Tibial nerve (tissue), 4 donors: ENCODE measurements at regions not wholly inside any gene's neighbourhood (a gene's known extent, or its start where the extent isn't known, plus 50 kb on each side); places are given as distances from the start of the nearest gene placed in this dataset.
A peak's percentile ranks its signal among the peaks of the same experiment; 100 is the strongest.

Source experiments
- DNase-seq, 2 donors: peaks; one replicate each; pipeline ENCODE4 v3.0.0-alpha.2; 2019; ENCODE audit warnings: low spot score in 2 of 2
- H3K27ac ChIP-seq, 4 donors: fragments of 200-600 bp; sonication (generic) in 3 of 4; one replicate each; pipeline ENCODE4 v1.5.1; 2017 to 2019; ENCODE audit warnings: mild to moderate bottlenecking in 1 of 4
- H3K27me3 ChIP-seq, 2 donors: fragments of 200-600 bp; sonication (generic) in 1 of 2; one replicate each; pipeline versions ENCODE4 v1.5.1 to v1.6.0; 2017 to 2019
- H3K36me3 ChIP-seq, 3 donors: fragments of 200-600 bp; sonication (generic); one replicate each; pipeline ENCODE4 v1.5.1; 2018 to 2019
- H3K4me1 ChIP-seq, 4 donors: fragments of 200-600 bp; sonication (generic) in 3 of 4; one replicate each; pipeline ENCODE4 v1.5.1; 2017 to 2019
- H3K4me3 ChIP-seq, 4 donors: fragments of 200-600 bp; sonication (generic) in 3 of 4; one replicate each; pipeline ENCODE4 v1.5.1; 2017 to 2019; ENCODE audit warnings: mild to moderate bottlenecking in 1 of 4, moderate library complexity in 1 of 4
- H3K9me3 ChIP-seq, 4 donors: fragments of 200-600 bp; sonication (generic) in 3 of 4; one replicate each; pipeline ENCODE4 v1.5.1; 2017 to 2019
- EP300 ChIP-seq, 2 donors: sonication (generic); formaldehyde crosslinking; IDR thresholded peaks; one replicate each; pipeline ENCODE4 v1.6.1; 2017; ENCODE audit warnings: antibody characterized with exemption in 2 of 2, mild to moderate bottlenecking in 1 of 2
- POLR2A ChIP-seq, 2 donors: fragments of 450-650 bp; IDR thresholded peaks; one replicate each; pipeline ENCODE4 v1.6.1; 2017; ENCODE audit warnings: antibody characterized with exemption in 2 of 2, mild to moderate bottlenecking in 2 of 2, moderate library complexity in 2 of 2
- WGBS, 2 donors: methylation state at CpG; one replicate each; pipeline ENCODE4 v1.1.5; 2018; 5-methylcytosine and 5-hydroxymethylcytosine counted together
- TF ChIP-seq, protein P1 (sequence below), 5 experiments: fragments of 200-600 bp in 3 of 5; fragments of 450-650 bp in 2 of 5; sonication (generic) in 3 of 5; IDR thresholded peaks; one replicate each; pipeline ENCODE4 v1.5.1; 2016 to 2019; ENCODE audit warnings: antibody characterized with exemption in 5 of 5, mild to moderate bottlenecking in 3 of 5, moderate library complexity in 2 of 5

DNA sequence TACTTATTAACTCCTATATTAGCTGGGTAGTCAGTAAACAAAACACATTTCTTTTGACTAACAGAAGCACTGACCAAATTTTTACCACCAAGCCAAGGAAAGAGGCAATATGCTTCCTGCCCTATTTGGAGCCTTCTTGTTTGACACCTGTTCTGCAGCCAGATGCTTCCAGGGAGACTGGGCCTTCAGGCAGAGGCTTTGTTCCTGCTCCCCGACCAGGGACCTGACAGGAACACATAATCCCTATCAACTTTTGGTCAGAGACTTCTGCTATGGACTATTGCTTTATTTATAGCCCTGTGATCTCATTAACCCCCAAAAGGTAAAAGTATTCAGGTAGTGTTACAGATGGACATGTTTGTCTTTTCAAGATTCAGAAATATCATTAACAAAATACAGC lies 541.3 kb downstream of the NTRK3 start:
- TF ChIP-seq POLR2A (IDR thresholded peaks at IDR 0.05) = no peak
- 75 to 82% methylated on average over 1 of the region's 1 CpG for WGBS, 2 donors

DNA sequence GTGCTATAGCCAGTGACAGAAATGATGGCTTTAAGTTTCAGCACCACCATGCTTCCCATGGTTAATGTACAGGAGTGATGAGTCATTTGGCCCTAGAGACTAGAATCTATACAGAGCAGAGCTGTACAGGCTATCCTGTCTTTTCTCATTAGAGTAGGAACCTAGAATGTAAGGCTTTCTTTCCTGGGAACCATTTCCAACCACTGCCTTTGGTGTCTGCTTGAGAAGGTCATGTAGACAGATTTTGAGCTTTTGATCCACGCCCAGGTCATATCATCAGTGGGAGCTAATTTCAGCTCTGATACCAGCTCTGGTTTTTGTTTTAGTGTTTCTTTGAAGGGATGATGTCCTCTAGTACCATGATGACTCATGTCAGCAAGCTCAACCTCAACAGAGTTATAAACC lies 543.1 kb downstream of the NTRK3 start:
- Histone ChIP-seq H3K27me3 (no peaks in the 10 kb centered on the region), H3K4me1 (peaks cover 0 to 6% (median 0%) of the 10 kb centered on the region in 4 donors), H3K36me3 (no peaks in the 10 kb centered on the region), H3K9me3 (no peaks in the 10 kb centered on the region), H3K27ac (no peak overlapping the region), H3K4me3 (no peak overlapping the region)
- no peak for DNase-seq
- TF ChIP-seq POLR2A (IDR thresholded peaks at IDR 0.05) (no peak), EP300 (IDR thresholded peaks at IDR 0.05) (no peak)
- TF ChIP-seq, protein P1, sequence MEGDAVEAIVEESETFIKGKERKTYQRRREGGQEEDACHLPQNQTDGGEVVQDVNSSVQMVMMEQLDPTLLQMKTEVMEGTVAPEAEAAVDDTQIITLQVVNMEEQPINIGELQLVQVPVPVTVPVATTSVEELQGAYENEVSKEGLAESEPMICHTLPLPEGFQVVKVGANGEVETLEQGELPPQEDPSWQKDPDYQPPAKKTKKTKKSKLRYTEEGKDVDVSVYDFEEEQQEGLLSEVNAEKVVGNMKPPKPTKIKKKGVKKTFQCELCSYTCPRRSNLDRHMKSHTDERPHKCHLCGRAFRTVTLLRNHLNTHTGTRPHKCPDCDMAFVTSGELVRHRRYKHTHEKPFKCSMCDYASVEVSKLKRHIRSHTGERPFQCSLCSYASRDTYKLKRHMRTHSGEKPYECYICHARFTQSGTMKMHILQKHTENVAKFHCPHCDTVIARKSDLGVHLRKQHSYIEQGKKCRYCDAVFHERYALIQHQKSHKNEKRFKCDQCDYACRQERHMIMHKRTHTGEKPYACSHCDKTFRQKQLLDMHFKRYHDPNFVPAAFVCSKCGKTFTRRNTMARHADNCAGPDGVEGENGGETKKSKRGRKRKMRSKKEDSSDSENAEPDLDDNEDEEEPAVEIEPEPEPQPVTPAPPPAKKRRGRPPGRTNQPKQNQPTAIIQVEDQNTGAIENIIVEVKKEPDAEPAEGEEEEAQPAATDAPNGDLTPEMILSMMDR (IDR thresholded peaks at IDR 0.05) = no peak
- WGBS, 2 donors = 88% methylated on average over 1 of the region's 1 CpG

More for the DNA sequence above, 541.3 kb downstream of the NTRK3 start:
- H3K27me3 ChIP-seq = no peaks in the 10 kb centered on the region
- H3K27ac ChIP-seq = no peak overlapping the region
- H3K4me1 ChIP-seq = peaks cover 0 to 1% (median 0%) of the 10 kb centered on the region in 4 donors
- no peak for DNase-seq
- no peaks in the 10 kb centered on the region for H3K36me3 ChIP-seq
- H3K9me3 ChIP-seq = no peaks in the 10 kb centered on the region
- H3K4me3 ChIP-seq = no peak overlapping the region

- peaks cover 0 to 6% (median 0%) of the 10 kb centered on the region in 4 donors for H3K4me1 ChIP-seq
- no peaks in the 10 kb centered on the region for H3K9me3 ChIP-seq
- no peak for DNase-seq
- TF ChIP-seq EP300 (IDR thresholded peaks at IDR 0.05) = no peak
- TF ChIP-seq POLR2A (IDR thresholded peaks at IDR 0.05) = no peak
- TF ChIP-seq, protein P1 (IDR thresholded peaks at IDR 0.05) = no peak
- H3K4me3 ChIP-seq = no peak overlapping the region
- H3K36me3 ChIP-seq = no peaks in the 10 kb centered on the region
- no peak overlapping the region for H3K27ac ChIP-seq
- WGBS, 2 donors = 53 to 58% methylated on average over 2 of the region's 2 CpGs
- H3K27me3 ChIP-seq = no peaks in the 10 kb centered on the region
Measured at GRCh38 chr15:87712211-87712610, 544.3 kb downstream of the NTRK3 start.

GRCh38 chr15:87711026-87711425 lies 545.5 kb downstream of the NTRK3 start:
- Histone ChIP-seq H3K4me1 (peaks cover 0 to 6% (median 0%) of the 10 kb centered on the region in 4 donors), H3K36me3 (no peaks in the 10 kb centered on the region), H3K27ac (peak overlapping the region in 1 of 4 donors; percentile 51), H3K9me3 (no peaks in the 10 kb centered on the region), H3K27me3 (no peaks in the 10 kb centered on the region), H3K4me3 (no peak overlapping the region)
- 56 to 61% methylated on average over 6 of the region's 6 CpGs for WGBS, 2 donors
- no peak for DNase-seq
- TF ChIP-seq EP300 (IDR thresholded peaks at IDR 0.05) (no peak), POLR2A (IDR thresholded peaks at IDR 0.05) (no peak)
- TF ChIP-seq, protein P1 (IDR thresholded peaks at IDR 0.05) = no peak

- H3K9me3 ChIP-seq = no peaks in the 10 kb centered on the region
- no peak overlapping the region for H3K4me3 ChIP-seq
- H3K36me3 ChIP-seq = no peaks in the 10 kb centered on the region
- DNase-seq = peak; percentile 51 to 75
- TF ChIP-seq, protein P1 (IDR thresholded peaks at IDR 0.05) = peak in 2 of 5 experiments; percentile 16 to 25
- TF ChIP-seq POLR2A (IDR thresholded peaks at IDR 0.05) (no peak), EP300 (IDR thresholded peaks at IDR 0.05) (peak in 1 of 2 donors; percentile 68)
- peak overlapping the region in 2 of 4 donors; percentile 54 to 74 for H3K27ac ChIP-seq
- H3K27me3 ChIP-seq = no peaks in the 10 kb centered on the region
- peaks cover 0 to 6% (median 0%) of the 10 kb centered on the region in 4 donors for H3K4me1 ChIP-seq
- WGBS, 2 donors = 56 to 58% methylated on average over 7 of the region's 7 CpGs
Measured at GRCh38 chr15:87710406-87710805, 546.1 kb downstream of the NTRK3 start.
